GM19240 (cell line): ENCODE measurements at regions not wholly inside any gene's neighbourhood (a gene's known extent, or its start where the extent isn't known, plus 50 kb on each side); places are given as distances from the start of the nearest gene placed in this dataset.
A peak's percentile ranks its signal among the peaks of the same experiment; 100 is the strongest.
"Not testable (repeated sequence)": the region's sequence is repeated elsewhere in the genome, so short reads cannot be mapped to it uniquely, and the experiment has no call there.

Experiments
- DNase-seq: peaks from one replicate; pipeline ENCODE4 v3.0.0; 2011; ENCODE audit warnings: low spot score; ENCODE audit not compliant: insufficient read length

DNA sequence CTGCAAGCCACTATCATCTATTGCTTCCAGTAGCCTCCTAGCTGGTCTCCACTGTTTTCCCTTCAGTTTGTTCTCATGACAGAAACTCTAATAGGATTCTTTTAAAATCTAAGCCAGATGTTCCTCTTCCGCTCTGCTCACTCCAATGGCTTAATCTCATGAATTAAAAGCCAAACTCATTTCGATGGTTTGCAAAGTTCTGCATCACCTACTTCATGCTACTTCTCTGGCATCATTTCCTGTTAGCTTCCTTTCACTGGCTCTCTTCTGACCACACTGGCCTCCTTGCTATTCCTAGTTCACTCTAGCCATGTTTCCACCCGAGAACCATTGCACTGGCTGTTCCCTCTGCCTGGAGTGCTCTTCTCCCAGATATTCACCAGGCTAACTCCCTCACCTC lies 102.0 kb upstream of the LSM6 start:
- DNase-seq, result no peak

DNA sequence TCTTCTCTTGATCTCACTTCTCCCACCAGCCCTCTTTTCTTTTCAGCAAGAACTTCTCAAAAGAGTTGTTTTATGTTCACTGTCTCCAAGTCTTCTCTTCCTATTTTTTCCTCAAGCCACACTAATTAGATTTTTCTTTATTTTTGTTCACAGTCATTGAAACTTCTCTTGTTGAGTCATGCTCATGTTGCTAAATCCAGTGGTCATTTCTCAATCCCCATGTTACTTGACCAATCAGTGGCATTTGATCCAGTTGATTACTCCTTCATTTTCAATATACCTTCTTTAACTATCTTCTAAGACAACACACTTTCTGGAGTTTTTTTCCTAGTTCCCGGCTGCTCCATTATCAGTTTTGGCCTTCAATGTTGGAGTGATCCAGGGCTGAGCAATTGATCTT lies 103.1 kb upstream of the LSM6 start:
- DNase-seq, result no peak

DNA sequence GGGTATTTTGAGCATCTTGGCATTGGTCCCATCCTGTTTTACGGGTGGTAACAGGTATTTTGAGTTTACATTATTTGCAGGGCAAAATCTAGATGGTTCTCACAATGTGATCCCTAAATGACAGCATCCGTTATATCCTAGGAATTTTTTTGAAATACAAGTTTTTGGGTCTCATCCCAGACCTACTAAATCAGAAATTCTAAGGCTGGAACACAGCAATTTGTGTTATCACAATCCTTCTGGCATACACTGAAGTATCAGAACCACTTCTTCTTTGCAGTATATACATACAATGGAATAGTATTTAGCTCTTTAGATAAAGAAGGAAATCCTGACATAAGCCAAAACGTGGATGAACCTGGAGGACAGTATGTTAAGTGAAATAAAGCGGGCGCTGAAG lies 104.1 kb upstream of the LSM6 start:
- DNase-seq, result no peak

DNA sequence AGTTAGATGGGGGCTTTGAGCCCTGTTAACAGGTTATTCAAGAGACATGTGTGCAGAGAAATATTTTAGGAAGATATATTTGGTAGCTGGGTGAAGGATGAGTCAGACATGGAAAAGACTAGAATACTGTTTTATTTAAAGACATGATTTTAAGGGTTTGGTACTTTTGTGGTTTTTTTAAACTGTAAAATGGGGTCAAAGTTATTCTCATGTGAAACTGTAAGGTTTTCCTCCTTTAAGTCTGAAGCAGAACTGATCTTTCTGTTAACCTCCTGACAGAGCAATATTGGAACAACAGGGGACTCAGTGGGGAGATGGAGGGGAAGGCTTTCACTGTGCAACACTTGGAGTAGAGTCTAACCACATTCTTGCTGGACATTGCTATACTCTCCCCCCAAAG lies 112.4 kb upstream of the LSM6 start:
- no peak for DNase-seq

DNA sequence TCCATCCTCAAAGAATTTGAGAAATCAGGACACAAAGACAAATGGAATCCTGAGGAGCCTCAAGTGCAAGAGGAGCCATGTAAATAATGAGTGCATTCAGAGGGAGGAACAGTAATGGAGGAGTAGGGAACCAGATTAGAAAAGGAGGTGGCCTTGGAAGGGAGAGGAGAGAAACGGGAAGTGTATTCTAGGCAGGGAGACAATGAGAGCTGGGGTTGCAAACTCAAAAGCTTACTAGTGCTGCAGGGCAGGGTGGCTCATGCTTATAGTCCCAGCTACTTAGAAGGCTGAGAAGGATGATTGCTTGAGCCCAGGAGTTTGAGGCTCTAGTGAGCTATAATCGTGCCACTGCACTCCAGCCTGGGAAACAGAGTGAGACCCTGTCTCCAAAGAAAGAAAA lies 113.2 kb upstream of the LSM6 start:
- no peak for DNase-seq

DNA sequence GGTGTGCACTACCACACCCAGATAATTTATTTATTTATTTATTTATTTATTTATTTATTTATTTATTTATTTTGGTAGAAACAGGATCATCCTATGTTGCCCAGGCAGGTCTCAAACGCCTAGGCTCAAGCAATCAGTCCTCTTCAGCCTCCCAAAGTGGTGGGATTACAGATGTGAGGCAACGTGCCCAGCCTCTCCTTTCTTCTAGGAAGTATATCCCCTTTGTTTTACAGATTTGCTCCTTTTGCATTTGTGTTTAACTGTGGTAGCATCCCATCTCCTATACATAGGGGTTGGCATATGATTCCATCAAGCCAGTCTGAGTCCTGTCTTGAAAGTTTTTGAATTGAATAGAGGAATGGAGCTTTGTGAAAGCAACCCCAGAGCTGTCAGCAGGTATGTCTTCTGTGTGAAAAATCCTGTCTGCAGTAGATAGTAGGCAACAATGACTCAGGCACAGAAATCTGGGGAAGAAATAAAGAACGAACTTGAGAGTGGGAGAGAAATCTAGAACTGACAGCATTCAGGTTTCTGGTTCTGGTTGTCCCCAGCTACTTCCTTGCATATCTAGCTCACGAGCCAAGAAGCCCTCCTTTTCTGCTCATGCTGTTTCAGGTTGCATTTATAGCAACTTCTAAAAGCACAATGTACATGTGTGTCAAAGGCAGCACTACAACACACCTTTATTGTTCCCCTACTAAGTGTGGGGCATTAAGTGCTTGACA lies 113.7 kb upstream of the LSM6 start:
- DNase-seq, result no peak

DNA sequence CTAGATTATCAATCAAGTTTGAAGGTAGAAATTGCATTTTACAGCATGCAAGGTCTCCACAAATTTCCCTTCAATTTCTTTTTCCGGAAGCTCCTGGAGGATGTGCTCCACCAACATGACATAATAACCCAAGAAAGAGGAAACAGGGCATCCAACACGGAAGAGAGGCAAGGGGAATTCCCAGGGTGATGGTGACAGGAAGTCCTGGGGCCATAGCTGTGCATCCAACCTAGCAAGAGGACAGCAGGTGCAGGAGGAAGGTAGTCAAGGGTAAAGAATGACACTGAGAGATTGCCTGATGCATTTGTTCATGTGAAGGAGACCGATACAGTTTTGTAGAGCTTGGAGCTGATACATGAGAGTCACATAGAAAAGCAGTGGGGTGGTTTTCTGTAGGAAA lies 115.7 kb upstream of the LSM6 start:
- no peak for DNase-seq

DNA sequence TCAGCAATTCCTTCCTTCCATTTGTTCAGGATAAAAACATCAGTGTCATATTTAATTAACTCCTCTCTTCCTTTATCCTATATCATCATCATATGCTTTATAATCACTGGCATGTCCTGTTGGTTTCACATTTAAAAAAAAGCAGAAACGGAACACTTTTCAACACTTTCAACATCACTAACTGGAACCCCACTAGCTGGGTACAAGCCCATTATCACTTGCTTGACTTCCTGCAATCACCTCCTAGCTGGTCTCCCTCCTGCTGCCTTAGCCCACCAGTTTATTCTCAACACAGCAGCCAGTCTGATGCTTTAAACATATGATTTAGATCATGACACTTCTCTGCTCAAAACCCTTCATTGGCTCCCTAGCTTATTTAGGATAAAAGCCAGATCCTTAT lies 116.4 kb upstream of the LSM6 start:
- no peak for DNase-seq

DNA sequence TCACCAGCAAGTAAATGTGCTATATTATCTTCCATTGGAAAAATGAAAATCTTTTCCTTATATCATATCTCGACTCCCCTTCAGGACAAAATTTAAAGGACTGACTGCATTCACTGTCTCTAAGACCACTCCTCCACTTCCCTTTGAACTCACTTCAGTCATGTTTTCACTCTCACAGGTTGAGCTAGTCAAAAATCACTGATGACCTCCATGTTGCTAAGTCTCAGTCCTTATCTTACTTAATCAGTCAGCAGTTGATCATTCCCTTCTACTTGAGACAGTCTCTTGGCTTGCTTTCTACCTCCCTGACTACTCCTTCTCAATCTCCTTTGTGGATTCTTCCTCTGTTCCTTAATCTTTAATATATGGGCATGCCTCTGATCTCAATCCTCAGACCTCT lies 117.0 kb upstream of the LSM6 start:
- DNase-seq, result no peak

DNA sequence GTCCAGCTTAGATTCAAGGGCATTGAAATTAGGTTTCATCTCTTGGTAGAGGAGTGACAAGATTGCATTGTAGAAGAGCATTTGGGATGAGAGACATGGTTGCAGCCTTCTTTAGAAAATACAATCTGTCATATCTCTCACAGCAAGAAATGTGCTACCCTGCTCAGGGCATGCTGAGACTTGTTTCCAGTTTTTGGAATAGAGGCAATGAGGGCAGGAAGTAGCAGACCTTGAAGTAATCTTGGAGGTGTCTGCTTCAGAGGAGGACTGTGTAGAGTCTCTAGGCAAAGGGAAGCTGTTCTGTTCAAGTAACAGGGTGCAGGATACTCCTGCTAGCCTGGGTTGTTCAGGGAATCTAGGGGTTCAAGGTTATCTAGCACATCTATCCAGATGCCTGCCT lies 116.1 kb upstream of the ZNF827 start:
- no peak for DNase-seq

DNA sequence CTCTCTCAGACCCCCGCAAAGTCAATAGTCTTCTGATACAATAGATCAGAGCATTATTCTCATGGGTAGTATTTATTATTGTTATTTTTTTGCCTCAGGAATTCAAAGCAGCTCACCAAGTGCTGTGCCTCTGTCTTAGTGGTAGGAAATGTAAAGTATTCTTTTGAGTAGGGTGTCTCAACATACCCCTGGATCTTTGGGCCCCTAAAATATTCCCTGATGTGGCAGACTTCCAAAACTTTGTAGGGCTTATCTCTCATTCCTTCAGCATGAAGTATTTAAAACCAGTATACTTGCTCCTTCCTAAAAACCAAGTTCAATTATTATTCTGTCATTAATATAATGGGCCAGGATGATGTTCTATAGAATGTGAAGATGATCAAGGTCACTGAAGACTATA lies 115.3 kb upstream of the ZNF827 start:
- DNase-seq, result no peak

DNA sequence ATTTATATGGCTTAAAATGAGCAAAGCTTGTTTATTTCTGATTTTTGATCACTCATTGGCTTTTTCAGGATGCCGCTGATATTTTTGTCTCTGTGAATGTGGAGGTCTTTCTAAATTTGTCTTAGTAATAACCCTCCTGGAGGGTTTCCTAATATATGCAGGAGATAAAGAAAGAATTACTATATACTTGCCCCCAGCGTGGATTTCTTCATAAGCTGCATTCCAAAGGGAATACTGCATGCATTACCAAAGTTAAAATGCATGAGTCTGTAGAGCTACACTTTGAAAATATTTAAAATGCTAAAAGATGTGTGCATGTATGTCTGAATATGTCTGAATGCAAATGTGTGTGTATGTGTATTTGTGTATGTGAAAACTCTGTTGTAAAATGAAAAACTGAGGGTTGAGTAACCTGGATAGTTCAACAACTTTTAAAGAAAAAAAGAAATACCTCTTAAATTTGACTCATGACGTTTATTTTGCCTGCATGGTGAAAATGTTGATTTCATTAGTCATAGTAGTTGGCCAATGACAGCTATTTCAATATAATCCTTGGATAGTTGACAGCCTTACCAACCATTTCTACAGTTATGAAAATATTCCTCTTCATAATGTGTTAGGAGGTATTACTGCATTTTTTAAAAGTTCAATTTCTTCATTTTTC lies 113.2 kb upstream of the ZNF827 start:
- DNase-seq, result no peak

DNA sequence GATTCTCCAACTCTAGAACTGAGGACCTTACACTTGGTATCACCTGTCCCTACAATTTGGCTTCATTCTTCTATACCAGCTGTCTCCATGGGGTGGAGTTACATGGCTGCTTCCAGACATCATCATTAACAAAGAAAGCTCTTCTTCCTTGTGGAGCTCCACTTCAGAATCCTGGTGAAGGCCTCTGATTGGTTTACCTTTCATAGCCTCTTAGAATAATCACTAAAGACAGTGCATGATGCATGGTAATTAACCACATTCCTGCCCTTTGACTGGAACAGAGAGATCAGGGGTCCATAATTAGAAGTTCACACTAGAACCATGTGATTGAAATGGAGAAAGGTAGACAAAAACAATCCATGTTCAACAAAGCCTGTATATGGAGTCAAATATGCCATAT lies 112.6 kb upstream of the ZNF827 start:
- DNase-seq, result no peak

DNA sequence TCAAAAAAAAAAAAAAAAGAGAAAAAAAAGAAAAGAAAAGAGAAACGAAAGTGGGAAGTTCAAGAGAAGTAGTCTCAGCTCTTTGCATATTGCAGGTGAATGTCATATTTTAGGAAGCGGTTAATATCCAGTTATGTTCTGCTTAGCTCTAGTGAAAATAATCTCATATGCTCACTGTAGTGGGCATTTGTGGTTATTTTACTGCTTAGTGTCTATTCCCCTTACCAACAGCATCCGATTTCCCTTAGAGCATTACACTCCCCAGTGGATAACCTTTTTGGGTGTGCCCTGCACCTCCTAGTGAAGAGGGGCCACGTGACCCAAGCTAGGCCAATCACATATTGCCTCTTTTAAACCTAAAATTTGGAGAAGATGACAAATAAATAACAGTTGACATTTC lies 111.2 kb upstream of the ZNF827 start:
- no peak for DNase-seq

DNA sequence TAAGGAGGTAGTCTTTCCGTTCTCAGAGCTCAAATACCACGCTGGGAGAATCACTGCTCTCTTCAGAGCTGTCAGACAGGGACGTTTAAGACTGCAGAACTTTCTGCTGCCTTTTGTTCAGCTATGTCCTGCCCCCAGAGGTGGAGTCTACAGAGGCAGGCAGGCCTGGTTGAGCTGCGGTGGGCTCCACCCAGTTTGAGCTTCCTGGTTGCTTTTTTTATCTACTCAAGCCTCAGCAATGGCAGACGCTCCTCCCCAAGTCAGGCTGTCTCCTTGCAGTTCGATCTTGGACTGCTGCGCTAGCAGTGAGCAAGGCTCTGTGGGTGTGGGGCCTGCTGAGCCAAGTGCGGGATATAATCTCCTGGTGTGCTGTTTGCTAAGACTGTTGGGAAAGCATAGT lies 109.1 kb upstream of the ZNF827 start:
- not testable (repeated sequence) for DNase-seq

DNA sequence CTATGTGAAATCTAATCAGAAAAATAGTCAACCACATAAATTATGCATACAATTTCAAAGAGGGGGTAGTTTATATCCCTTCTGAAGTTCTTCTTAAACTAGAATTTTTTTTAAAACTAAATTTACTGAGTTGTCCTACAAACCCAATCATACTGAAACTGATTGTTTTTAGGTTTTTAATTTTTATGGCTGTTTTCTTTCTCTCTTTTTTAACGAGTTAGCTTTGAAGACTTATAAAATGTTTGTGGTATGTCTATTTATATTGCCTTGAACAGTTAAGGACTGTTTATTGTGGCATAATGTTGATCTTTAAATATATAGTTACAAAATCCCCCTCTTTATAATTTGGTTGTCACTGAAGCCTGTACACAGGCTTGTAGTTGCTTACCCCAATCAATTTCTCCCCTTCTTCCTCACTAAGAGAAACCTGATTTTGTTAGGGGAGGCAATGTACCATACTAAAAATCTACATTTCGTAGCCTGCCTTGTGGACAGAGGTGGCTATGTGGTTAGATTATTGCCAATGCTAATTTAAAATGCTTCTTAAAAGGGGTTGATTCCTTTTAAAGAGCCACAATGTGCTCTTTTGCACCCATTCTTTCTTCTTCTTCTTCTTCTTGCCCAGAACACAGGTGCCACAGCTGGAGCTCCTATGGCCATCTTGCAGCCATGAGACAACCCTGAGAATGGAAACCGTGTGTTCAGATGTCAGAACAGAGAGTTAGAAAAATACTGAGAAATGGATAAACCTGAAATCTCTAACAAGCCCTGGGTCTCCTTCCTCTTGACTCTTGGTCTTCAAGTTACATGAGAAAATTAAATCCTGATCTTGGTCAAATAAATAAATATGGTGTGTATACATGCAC lies 102.7 kb upstream of the ZNF827 start:
- DNase-seq, result no peak

DNA sequence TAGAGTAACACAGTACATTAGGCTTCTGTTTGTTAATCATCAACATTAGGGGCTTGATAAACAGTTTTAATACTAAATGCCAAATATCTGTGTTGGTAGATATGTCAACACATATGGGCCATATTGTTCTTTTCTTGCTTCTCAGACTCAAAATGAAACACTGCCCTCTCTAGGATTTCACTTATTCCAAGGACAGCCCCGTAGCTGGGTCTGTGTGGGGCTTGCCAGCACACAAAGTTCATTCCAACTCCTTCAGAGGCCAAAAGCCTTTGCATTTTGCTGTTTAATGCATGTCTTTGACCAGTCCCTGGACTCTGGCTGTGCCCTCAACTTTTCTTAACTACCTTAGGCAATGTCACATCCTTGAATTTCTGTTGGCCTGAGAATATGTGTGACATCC lies 102.0 kb upstream of the ZNF827 start:
- DNase-seq, result no peak

DNA sequence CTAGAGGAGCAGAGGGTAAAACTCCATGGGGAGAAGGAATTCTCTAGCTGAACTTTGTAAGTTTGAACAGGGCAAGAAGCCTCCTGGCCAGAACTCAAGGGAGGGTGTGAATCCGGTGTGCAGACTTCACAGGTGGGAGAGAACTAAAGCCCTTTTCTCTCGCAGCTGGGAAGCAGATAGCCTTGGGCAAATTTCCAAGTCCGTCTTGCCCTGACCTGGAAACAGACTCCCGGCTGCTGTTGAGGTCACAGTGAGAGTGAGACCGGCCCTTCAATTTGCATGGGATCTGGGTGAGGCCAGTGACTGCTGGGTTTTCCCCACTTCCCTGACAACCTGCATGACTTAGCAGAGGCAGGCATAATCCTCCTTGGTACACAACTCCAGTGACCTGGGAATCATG lies 94.5 kb upstream of the ZNF827 start:
- no peak for DNase-seq

DNA sequence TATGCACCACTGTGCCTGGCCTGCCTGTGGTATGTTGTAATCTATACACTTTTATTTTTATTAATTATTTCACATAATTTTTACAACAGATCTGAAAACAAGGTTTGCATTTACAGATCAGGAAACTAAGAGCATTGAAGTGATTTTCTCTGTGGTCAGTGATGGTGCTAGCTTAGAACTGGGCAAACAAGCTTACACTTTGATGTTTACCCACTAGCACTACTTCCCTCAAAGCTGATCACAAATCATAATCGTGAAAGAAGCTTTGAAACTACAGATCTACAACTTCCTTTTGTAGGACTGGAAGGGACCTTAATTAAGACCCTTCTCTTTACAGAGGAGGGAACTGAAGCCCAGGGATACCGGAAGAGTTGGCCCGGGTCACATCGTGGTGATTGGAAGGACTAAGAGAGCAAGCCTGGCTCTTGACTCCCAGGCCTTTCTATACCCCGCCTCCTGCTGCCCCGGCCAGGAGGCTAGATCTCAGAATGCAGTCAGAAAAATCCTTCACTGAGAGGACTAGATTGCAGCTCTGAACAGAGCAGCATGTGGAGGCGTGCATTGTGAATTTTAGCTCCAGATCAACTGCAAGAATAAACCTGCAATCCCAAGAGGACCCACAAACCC lies 93.7 kb upstream of the ZNF827 start:
- no peak for DNase-seq

DNA sequence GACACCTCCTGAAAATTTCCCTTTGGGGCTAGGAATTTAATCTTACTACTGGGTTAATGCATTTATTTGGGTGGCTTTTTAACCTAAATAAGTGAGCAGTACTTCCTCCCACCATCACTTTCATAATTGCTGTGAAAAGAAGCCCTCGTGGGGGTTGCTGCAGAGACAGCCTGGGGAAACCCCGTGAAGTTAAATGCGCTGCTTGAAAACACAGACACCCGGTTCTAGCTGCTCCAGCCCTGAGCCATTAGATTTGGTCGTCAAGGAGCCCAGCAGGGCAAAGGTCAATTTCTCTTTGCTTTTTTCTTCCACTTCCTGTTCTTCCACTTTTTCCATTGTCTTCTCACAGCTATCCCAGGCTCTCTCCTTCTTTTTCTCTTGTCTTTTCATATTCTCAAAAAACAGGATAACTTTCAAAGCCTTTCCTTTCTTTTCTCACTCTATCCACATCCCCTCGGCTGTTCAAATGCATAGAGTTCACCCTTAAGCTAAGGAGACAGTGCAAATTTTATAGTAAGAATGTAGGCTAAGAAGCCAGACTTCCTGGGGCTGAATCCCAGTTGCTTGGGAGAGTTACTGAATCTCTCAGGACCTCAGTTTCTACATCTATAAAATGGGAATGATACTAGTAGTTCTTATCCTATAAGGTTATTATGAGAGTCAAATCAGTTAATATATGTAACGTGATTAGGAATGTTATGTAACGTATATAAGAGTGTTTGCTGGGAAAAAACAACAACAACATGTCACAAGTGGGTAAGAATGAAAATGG lies 91.5 kb upstream of the ZNF827 start:
- peak; percentile 18 for DNase-seq

DNA sequence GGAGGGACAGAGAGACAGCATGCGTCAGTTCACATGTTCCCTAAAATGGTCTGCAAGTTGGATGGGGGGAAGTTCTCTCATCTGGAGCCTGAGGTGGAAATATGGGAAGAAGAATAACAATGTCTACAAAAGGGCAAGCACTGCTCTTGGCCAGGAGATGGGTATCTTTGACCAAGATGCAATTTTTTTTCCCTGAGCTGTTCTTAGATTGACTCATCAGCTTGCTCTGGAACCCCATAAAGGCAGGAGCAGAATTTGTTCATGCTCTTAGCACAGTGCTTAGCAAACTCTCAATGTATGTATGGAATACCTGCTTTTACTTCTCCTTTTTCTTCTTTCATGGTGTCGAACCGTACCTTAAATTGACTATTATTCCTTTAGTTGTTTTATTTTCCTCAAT lies 90.5 kb upstream of the ZNF827 start:
- no peak for DNase-seq
